ENCODE measurements at regions not wholly inside any gene's neighbourhood (a gene's known extent, or its start where the extent isn't known, plus 50 kb on each side); places are given as distances from the start of the nearest gene placed in this dataset.
A peak's percentile ranks its signal among the peaks of the same experiment; 100 is the strongest.

DNA sequence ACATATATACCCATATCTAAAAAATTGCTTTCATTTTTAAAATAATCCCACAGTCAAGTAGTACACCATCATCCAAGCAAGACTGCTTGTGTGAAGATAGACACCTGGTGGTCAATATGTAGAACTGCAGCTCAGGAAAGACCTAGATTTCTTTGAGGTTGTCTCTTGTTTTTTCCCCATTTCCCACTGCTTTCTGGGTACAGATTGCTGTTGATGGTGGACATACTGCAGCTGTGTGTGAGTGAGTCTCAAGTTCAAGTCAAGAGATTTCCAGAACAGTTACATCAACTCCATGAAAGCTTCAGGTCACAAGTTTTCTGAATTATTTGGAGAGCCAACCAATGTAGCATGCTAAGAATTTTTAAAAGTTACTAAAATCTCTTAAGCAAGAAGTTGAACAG is 306.4 kb downstream of the DUSP10 start:
- Mint-ChIP-seq H3K9me3 (peaks cover 0 to 3% (median 0%) of the 10 kb centered on the region in 8 donors), H3K36me3 (no peaks in the 10 kb centered on the region), H3K27me3 (peaks cover 0 to 4% of the 10 kb centered on the region in 2 donors), H3K27ac (no peak overlapping the region), H3K4me1 (peaks cover 13 to 29% (median 19%) of the 10 kb centered on the region in 4 donors), H3K4me3 (peak overlapping the region in 1 of 8 donors; percentile 22)
- intact Hi-C loops (cut with micrococcal nuclease), result loop anchor here (1.0 to 5.0 kb wide), 3 partner anchors 561 to 1207 kb away; no protein-coding TSS in a partner anchor
- peaks cover 16% of the 10 kb centered on the region for H3K4me1 ChIP-seq (ENCODE audit: insufficient read depth, low read length)
- DNase-seq, result peak in 4 of 5 donors; percentile 34 to 45 (median 36)
- no peak overlapping the region for H3K27ac ChIP-seq (ENCODE audit: low read depth, low read length)
- ChIA-PET POLR2A (ENCODE audit: partially characterized antibody) (no interaction called here), CTCF (ENCODE audit: partially characterized antibody) (interaction anchor here (0.7 to 1.9 kb wide), 17 partner anchors 9 to 1019 kb away, joined by 3 to 12 read pairs (median 4); no protein-coding TSS in a partner anchor)
- no peaks in the 10 kb centered on the region for H3K27me3 ChIP-seq (ENCODE audit: insufficient read depth, low read length)
- no peaks in the 10 kb centered on the region for H3K9me3 ChIP-seq (ENCODE audit: control insufficient read depth in 1 of 2, low read length in 2 of 2)
- H3K36me3 ChIP-seq (ENCODE audit: insufficient read depth, low read length), result no peaks in the 10 kb centered on the region
- no peak overlapping the region for H3K4me3 ChIP-seq (ENCODE audit: low read length in 2 of 2)

DNA sequence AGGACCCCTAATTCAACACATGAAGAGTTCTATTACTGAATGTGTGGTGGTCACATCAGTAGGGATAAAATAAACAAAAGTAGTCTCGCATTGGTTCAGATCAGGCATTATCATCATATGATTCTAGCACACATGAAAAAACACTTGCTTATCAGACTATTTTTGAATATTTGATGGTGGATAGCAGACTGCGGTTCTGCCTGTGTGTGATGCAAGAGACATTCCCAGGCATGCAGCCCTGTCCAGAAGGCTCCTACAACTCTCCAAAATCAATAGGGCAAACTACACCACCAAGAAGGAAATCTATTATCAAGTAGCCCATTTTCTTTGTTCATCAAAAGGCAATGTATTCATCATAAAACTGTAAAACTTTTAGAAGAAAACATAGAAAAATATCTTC is 304.7 kb downstream of the DUSP10 start:
- H3K27ac ChIP-seq (ENCODE audit: low read depth, low read length), result no peak overlapping the region
- Mint-ChIP-seq H3K27me3 (peaks cover 1 to 2% of the 10 kb centered on the region in 2 donors), H3K9me3 (peaks cover 0 to 3% (median 0%) of the 10 kb centered on the region in 8 donors), H3K36me3 (no peaks in the 10 kb centered on the region), H3K4me1 (peaks cover 13 to 32% (median 21%) of the 10 kb centered on the region in 4 donors), H3K27ac (no peak overlapping the region), H3K4me3 (no peak overlapping the region)
- POLR2A ChIA-PET (ENCODE audit: partially characterized antibody), result no interaction called here
- CTCF ChIA-PET (ENCODE audit: partially characterized antibody), result no interaction called here
- no peak for DNase-seq
- peaks cover 16% of the 10 kb centered on the region for H3K4me1 ChIP-seq (ENCODE audit: insufficient read depth, low read length)
- H3K27me3 ChIP-seq (ENCODE audit: insufficient read depth, low read length), result no peaks in the 10 kb centered on the region
- intact Hi-C loops (cut with micrococcal nuclease), result loop anchor here (5.0 kb wide), 1 partner anchor 1205 kb away; no protein-coding TSS in a partner anchor
- H3K9me3 ChIP-seq (ENCODE audit: control insufficient read depth in 1 of 2, low read length in 2 of 2), result no peaks in the 10 kb centered on the region
- no peak overlapping the region for H3K4me3 ChIP-seq (ENCODE audit: low read length in 2 of 2)
- no peaks in the 10 kb centered on the region for H3K36me3 ChIP-seq (ENCODE audit: insufficient read depth, low read length)

DNA sequence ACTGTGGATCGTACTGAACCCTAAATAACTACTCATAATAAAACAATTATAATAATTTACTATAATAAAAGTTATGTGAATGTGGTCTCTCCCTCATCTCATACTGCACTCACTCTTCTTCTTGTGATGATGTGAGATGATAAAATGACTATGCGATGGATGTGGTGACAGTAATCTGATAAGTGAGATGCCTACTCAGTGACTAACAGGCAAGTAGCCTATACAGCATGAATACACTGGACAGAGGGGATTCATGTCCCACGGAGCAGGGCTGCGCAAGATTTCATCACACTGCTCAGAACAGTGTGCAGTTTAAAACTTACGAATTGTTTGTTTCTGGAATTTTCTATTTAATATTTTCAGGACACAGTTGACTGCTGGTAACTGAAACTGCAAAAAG is 304.0 kb downstream of the DUSP10 start:
- H3K27me3 Mint-ChIP-seq, result peaks cover 3 to 5% of the 10 kb centered on the region in 2 donors

DNA sequence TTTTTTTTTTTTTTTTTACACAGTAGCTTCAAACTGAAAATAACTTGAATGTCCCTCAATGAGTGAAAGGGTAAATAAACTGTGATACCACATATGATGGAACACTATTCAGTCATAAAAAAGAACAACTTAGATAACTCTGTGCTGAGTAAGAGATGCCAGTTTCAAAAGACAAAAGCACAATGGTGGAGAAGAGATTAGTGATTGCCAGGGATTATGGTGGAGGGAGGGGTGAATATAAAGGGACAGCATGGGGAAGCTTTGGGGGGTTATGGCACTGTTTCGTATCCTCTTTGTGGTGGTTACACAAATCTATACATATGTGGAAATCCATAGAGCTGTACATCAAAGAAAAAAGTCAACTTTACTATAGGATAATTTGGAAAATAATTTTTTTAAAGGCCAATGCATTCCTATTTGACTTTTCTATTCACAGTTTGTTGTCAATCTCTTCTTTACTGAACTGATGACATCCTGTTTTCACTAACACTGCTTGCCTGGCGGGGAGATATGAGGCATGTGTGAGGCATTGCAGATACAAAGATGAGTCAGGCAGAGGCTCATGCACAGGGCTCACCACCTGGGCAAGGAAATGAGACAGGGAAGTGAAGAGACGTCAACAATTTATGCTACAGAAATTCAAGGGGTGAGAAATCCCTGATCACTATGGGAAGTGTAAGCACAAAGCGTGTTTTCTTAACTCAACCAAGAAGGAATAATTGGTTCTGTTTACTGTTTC is 302.7 kb downstream of the DUSP10 start:
- Histone ChIP-seq H3K36me3 (ENCODE audit: insufficient read depth, low read length) (no peaks in the 10 kb centered on the region), H3K9me3 (ENCODE audit: control insufficient read depth in 1 of 2, low read length in 2 of 2) (no peaks in the 10 kb centered on the region), H3K27ac (ENCODE audit: low read depth, low read length) (no peak overlapping the region), H3K27me3 (ENCODE audit: insufficient read depth, low read length) (no peaks in the 10 kb centered on the region), H3K4me1 (ENCODE audit: insufficient read depth, low read length) (peaks cover 16% of the 10 kb centered on the region), H3K4me3 (ENCODE audit: low read length in 2 of 2) (no peak overlapping the region)
- POLR2A ChIA-PET (ENCODE audit: partially characterized antibody), result interaction anchor here (0.8 to 1.5 kb wide), 2 partner anchors 301 to 303 kb away, joined by 3 to 4 read pairs; partner anchors contain the start of gene DUSP10
- peak in 4 of 5 donors; percentile 9 to 83 (median 32) for DNase-seq
- intact Hi-C loops (cut with micrococcal nuclease), result loop anchor here (5.0 kb wide), 1 partner anchor 1203 kb away; no protein-coding TSS in a partner anchor
- H3K9me3 Mint-ChIP-seq, result peaks cover 0 to 3% (median 0%) of the 10 kb centered on the region in 8 donors
- CTCF ChIA-PET (ENCODE audit: partially characterized antibody), result interaction anchor here (1.0 kb wide), 2 partner anchors 9 to 29 kb away, joined by 3 to 4 read pairs; no protein-coding TSS in a partner anchor
- H3K4me3 Mint-ChIP-seq, result peak overlapping the region in 6 of 8 donors; percentile 2 to 58 (median 22)
- H3K27me3 Mint-ChIP-seq, result peaks cover 5 to 6% of the 10 kb centered on the region in 2 donors
- H3K36me3 Mint-ChIP-seq, result no peaks in the 10 kb centered on the region
- H3K4me1 Mint-ChIP-seq, result peaks cover 13 to 32% (median 21%) of the 10 kb centered on the region in 4 donors
- H3K27ac Mint-ChIP-seq, result peak overlapping the region in 6 of 7 donors; percentile 38 to 82 (median 68)

More for the DNA sequence above, 304.0 kb downstream of the DUSP10 start:
- intact Hi-C loops (cut with micrococcal nuclease), result loop anchor here (5.0 kb wide), 1 partner anchor 1204 kb away; no protein-coding TSS in a partner anchor
- no peaks in the 10 kb centered on the region for H3K36me3 Mint-ChIP-seq
- H3K4me3 ChIP-seq (ENCODE audit: low read length in 2 of 2), result no peak overlapping the region
- peaks cover 16% of the 10 kb centered on the region for H3K4me1 ChIP-seq (ENCODE audit: insufficient read depth, low read length)
- H3K9me3 Mint-ChIP-seq, result peaks cover 0 to 3% (median 0%) of the 10 kb centered on the region in 8 donors
- H3K27me3 ChIP-seq (ENCODE audit: insufficient read depth, low read length), result no peaks in the 10 kb centered on the region
- no peak for DNase-seq
- no peaks in the 10 kb centered on the region for H3K36me3 ChIP-seq (ENCODE audit: insufficient read depth, low read length)
- H3K27ac Mint-ChIP-seq, result peak overlapping the region in 1 of 7 donors; percentile 10
- H3K4me3 Mint-ChIP-seq, result no peak overlapping the region
- peaks cover 13 to 32% (median 21%) of the 10 kb centered on the region in 4 donors for H3K4me1 Mint-ChIP-seq
- no peak overlapping the region for H3K27ac ChIP-seq (ENCODE audit: low read depth, low read length)
- H3K9me3 ChIP-seq (ENCODE audit: control insufficient read depth in 1 of 2, low read length in 2 of 2), result no peaks in the 10 kb centered on the region
- ChIA-PET POLR2A (ENCODE audit: partially characterized antibody) (no interaction called here), CTCF (ENCODE audit: partially characterized antibody) (interaction anchor here (1.0 kb wide), 1 partner anchor 30 kb away, joined by 3 read pairs; no protein-coding TSS in a partner anchor)

DNA sequence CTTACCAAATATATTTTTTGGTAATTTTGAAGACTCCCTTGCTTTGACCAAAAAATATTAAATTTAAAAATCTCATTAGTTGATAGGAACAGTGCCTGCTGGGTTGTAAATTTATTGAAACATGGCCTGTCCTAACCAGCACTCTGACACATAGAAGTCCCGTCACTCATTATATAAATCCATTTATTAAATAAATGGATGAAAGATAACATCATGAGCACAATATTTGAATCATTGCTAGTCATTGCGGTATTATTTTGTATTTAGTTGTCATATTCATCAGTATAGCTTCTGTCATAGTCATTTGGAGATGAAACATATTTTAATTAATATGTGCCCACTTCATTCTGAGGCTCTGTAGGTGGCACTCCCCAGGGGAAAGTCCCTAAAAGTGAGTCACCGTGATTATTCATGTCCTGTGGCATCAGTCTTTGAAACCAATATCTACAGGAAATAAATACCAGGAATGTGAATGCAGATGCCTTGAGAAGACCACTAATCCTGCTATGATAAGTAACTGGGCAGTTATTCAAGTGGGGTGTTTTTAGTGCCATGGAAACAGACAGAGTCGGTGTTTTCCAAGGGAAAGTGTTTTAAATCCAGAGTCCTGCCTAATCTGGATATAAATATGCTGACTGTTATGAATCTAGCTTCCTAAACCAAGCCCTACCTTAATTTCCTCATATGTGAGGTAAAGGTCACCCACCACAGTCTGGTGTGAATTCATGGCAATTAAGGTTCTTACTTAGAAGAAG is 302.0 kb downstream of the DUSP10 start:
- Mint-ChIP-seq H3K4me3 (no peak overlapping the region), H3K9me3 (peaks cover 0 to 3% (median 0%) of the 10 kb centered on the region in 8 donors)
- H3K27ac ChIP-seq (ENCODE audit: low read depth, low read length), result no peak overlapping the region

DNA sequence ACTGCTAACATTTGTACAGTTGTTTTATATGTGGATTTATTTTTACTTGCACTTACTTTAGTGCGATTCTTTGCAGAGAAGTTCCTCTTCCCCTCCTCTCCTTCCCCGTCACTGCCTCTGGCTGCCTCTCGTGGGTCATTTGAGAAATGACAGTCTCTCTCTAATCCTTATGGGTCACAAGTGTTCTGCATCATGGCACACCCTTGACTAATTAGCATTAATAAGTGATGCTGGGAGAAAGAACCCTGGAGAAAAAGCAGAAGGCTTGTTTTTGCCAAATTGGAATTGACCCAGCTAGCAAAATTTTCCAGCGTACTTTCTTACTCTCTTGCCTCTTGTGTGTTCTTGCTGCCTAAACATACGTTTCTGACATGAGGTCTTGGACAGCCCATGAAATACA is 301.2 kb downstream of the DUSP10 start:
- Histone ChIP-seq H3K9me3 (ENCODE audit: control insufficient read depth in 1 of 2, low read length in 2 of 2) (no peaks in the 10 kb centered on the region), H3K27ac (ENCODE audit: low read depth, low read length) (no peak overlapping the region), H3K4me1 (ENCODE audit: insufficient read depth, low read length) (peaks cover 16% of the 10 kb centered on the region), H3K4me3 (ENCODE audit: low read length in 2 of 2) (no peak overlapping the region), H3K36me3 (ENCODE audit: insufficient read depth, low read length) (no peaks in the 10 kb centered on the region), H3K27me3 (ENCODE audit: insufficient read depth, low read length) (no peaks in the 10 kb centered on the region)
- peaks cover 10 to 22% (median 15%) of the 10 kb centered on the region in 4 donors for H3K4me1 Mint-ChIP-seq
- H3K27me3 Mint-ChIP-seq, result peaks cover 6 to 9% of the 10 kb centered on the region in 2 donors
- intact Hi-C loops (cut with micrococcal nuclease), result loop anchor here (1.0 kb wide), 1 partner anchor 302 kb away; the partner anchor contains the start of gene DUSP10
- H3K4me3 Mint-ChIP-seq, result no peak overlapping the region
- peak overlapping the region in 2 of 7 donors; percentile 16 to 62 for H3K27ac Mint-ChIP-seq
- ChIA-PET POLR2A (ENCODE audit: partially characterized antibody) (no interaction called here), CTCF (ENCODE audit: partially characterized antibody) (no interaction called here)
- no peaks in the 10 kb centered on the region for H3K36me3 Mint-ChIP-seq
- H3K9me3 Mint-ChIP-seq, result peaks cover 0 to 3% (median 0%) of the 10 kb centered on the region in 8 donors
- DNase-seq, result no peak

More for the DNA sequence above, 302.0 kb downstream of the DUSP10 start:
- Histone ChIP-seq H3K9me3 (ENCODE audit: control insufficient read depth in 1 of 2, low read length in 2 of 2) (no peaks in the 10 kb centered on the region), H3K27me3 (ENCODE audit: insufficient read depth, low read length) (no peaks in the 10 kb centered on the region), H3K4me1 (ENCODE audit: insufficient read depth, low read length) (peaks cover 16% of the 10 kb centered on the region), H3K36me3 (ENCODE audit: insufficient read depth, low read length) (no peaks in the 10 kb centered on the region), H3K4me3 (ENCODE audit: low read length in 2 of 2) (no peak overlapping the region)
- H3K36me3 Mint-ChIP-seq, result no peaks in the 10 kb centered on the region
- H3K4me1 Mint-ChIP-seq, result peaks cover 13 to 29% (median 21%) of the 10 kb centered on the region in 4 donors
- CTCF ChIA-PET (ENCODE audit: partially characterized antibody), result no interaction called here
- POLR2A ChIA-PET (ENCODE audit: partially characterized antibody), result interaction anchor here (0.5 to 1.5 kb wide), 3 partner anchors 8 to 300 kb away, joined by 3 to 4 read pairs (median 3); no protein-coding TSS in a partner anchor
- peak overlapping the region in 3 of 7 donors; percentile 36 to 62 (median 62) for H3K27ac Mint-ChIP-seq
- peaks cover 5 to 9% of the 10 kb centered on the region in 2 donors for H3K27me3 Mint-ChIP-seq
- intact Hi-C loops (cut with micrococcal nuclease), result loop anchor here (1.0 to 5.0 kb wide), 2 partner anchors 302 to 1202 kb away; partner anchors contain the start of gene DUSP10
- DNase-seq, result peak in 4 of 5 donors; percentile 23 to 83 (median 32)

Data from CD4-positive, alpha-beta memory T cell (primary cell).